Esophagus squamous epithelium (tissue), 5 donors: ENCODE measurements at regions not wholly inside any gene's neighbourhood (a gene's known extent, or its start where the extent isn't known, plus 50 kb on each side); places are given as distances from the start of the nearest gene placed in this dataset.

Experiments used
- DNase-seq: peaks from one replicate; lab custom pipeline; 2025; lab: John Stamatoyannopoulos, UW
- H3K27ac ChIP-seq, 4 donors: fragments of 200-600 bp; sonication (generic); one replicate each; pipeline ENCODE4 v1.5.1; 2016 to 2019; ENCODE audit warnings: mild to moderate bottlenecking in 1 of 4
- H3K27me3 ChIP-seq, 4 donors: fragments of 200-600 bp; sonication (generic); 1 replicate in 3 of 4; 2 replicates in 1 of 4; pipeline versions ENCODE4 v1.5.1 to v1.6.0; 2017 to 2021; ENCODE audit warnings: antibody characterized with exemption in 1 of 4
- H3K36me3 ChIP-seq, 3 donors: fragments of 200-600 bp; sonication (generic); one replicate each; pipeline ENCODE4 v1.5.1; 2016 to 2019
- H3K4me1 ChIP-seq, 3 donors: fragments of 200-600 bp; sonication (generic); one replicate each; pipeline ENCODE4 v1.5.1; 2017 to 2019
- H3K4me3 ChIP-seq, 4 donors: fragments of 200-600 bp; sonication (generic); 1 replicate in 3 of 4; 2 replicates in 1 of 4; pipeline ENCODE4 v1.5.1; 2016 to 2019; ENCODE audit warnings: mild to moderate bottlenecking in 2 of 4, moderate library complexity in 1 of 4
- H3K9me3 ChIP-seq, 3 donors: fragments of 200-600 bp; sonication (generic); one replicate each; pipeline ENCODE4 v1.5.1; 2016 to 2019
- CTCF ChIP-seq, 6 experiments: fragments of 450-650 bp in 4 of 6; fragments of 200-600 bp in 2 of 6; sonication (generic) in 2 of 6; IDR thresholded peaks; one replicate each; pipeline ENCODE4 v1.5.1; 2016 to 2019; ENCODE audit warnings: antibody characterized with exemption in 6 of 6, mild to moderate bottlenecking in 4 of 6, moderate library complexity in 4 of 6
- POLR2A ChIP-seq, 4 donors: fragments of 450-650 bp; IDR thresholded peaks; one replicate each; pipeline ENCODE4 v1.6.1; 2017; ENCODE audit warnings: antibody characterized with exemption in 4 of 4, mild to moderate bottlenecking in 4 of 4, moderate library complexity in 3 of 4
- WGBS, 2 donors: methylation state at CpG; one replicate each; pipeline ENCODE4 v1.1.5; 2018; 5-methylcytosine and 5-hydroxymethylcytosine counted together
- intact Hi-C: fragments of 100-400 bp; cut with DNase I; formaldehyde crosslinking; loops from one replicate; pipeline ENCODE4 v1.15.0; 2022
- donor health status: DM: yes; HTN: yes; CAD: no.

- Histone ChIP-seq H3K4me1 (no peaks in the 10 kb centered on the region), H3K27me3 (peaks cover 0 to 14% (median 0%) of the 10 kb centered on the region in 4 donors), H3K9me3 (no peaks in the 10 kb centered on the region), H3K36me3 (no peaks in the 10 kb centered on the region), H3K4me3 (no peak overlapping the region), H3K27ac (no peak overlapping the region)
- 94 to 96% methylated on average over 25 to 35 of the region's 40 CpGs for WGBS, 2 donors
- no peak for DNase-seq
- TF ChIP-seq POLR2A (IDR thresholded peaks at IDR 0.05) (no peak), CTCF (IDR thresholded peaks at IDR 0.05) (no peak)
- intact Hi-C loops: no loop called here
Observed at GRCh38 chr21:35886887-35887286, 173.4 kb downstream of the SETD4 start.

GRCh38 chr21:35885942-35886541 lies 174.3 kb downstream of the SETD4 start:
- peaks cover 0 to 23% (median 0%) of the 10 kb centered on the region in 4 donors for H3K27me3 ChIP-seq
- H3K27ac ChIP-seq: no peak overlapping the region
- DNase-seq: no peak
- no peaks in the 10 kb centered on the region for H3K4me1 ChIP-seq
- no peaks in the 10 kb centered on the region for H3K9me3 ChIP-seq
- TF ChIP-seq CTCF (IDR thresholded peaks at IDR 0.05): no peak
- TF ChIP-seq POLR2A (IDR thresholded peaks at IDR 0.05): no peak
- WGBS, 2 donors: 81 to 86% methylated on average over 5 to 6 of the region's 7 CpGs
- H3K36me3 ChIP-seq: no peaks in the 10 kb centered on the region
- no peak overlapping the region for H3K4me3 ChIP-seq
- intact Hi-C loops: no loop called here

GRCh38 chr21:35882791-35883240 lies 177.5 kb downstream of the SETD4 start:
- H3K9me3 ChIP-seq: no peaks in the 10 kb centered on the region
- no peak for DNase-seq
- WGBS, 2 donors: 20 to 31% methylated on average over 9 to 10 of the region's 10 CpGs
- no peak overlapping the region for H3K27ac ChIP-seq
- intact Hi-C loops: no loop called here
- no peaks in the 10 kb centered on the region for H3K4me1 ChIP-seq
- TF ChIP-seq CTCF (IDR thresholded peaks at IDR 0.05) (no peak), POLR2A (IDR thresholded peaks at IDR 0.05) (no peak)
- peaks cover 0 to 36% (median 0%) of the 10 kb centered on the region in 4 donors for H3K27me3 ChIP-seq
- no peaks in the 10 kb centered on the region for H3K36me3 ChIP-seq
- no peak overlapping the region for H3K4me3 ChIP-seq

- no peak overlapping the region for H3K4me3 ChIP-seq
- peaks cover 0 to 4% (median 0%) of the 10 kb centered on the region in 3 donors for H3K9me3 ChIP-seq
- 19 to 26% methylated on average over 2 of the region's 2 CpGs for WGBS, 2 donors
- intact Hi-C loops: no loop called here
- no peak for DNase-seq
- no peaks in the 10 kb centered on the region for H3K36me3 ChIP-seq
- H3K4me1 ChIP-seq: peaks cover 0 to 8% (median 0%) of the 10 kb centered on the region in 3 donors
- H3K27ac ChIP-seq: no peak overlapping the region
- H3K27me3 ChIP-seq: peaks cover 0 to 35% (median 0%) of the 10 kb centered on the region in 4 donors
- TF ChIP-seq POLR2A (IDR thresholded peaks at IDR 0.05) (no peak), CTCF (IDR thresholded peaks at IDR 0.05) (no peak)
Observed at GRCh38 chr21:35873441-35873840, 186.9 kb downstream of the SETD4 start.

GRCh38 chr21:35871906-35872305 lies 188.4 kb downstream of the SETD4 start:
- Histone ChIP-seq H3K27me3 (peaks cover 0 to 32% (median 0%) of the 10 kb centered on the region in 4 donors), H3K36me3 (no peaks in the 10 kb centered on the region), H3K4me1 (peaks cover 0 to 8% (median 0%) of the 10 kb centered on the region in 3 donors), H3K9me3 (peaks cover 0 to 5% (median 0%) of the 10 kb centered on the region in 3 donors), H3K27ac (no peak overlapping the region), H3K4me3 (no peak overlapping the region)
- TF ChIP-seq POLR2A (IDR thresholded peaks at IDR 0.05) (no peak), CTCF (IDR thresholded peaks at IDR 0.05) (no peak)
- intact Hi-C loops: no loop called here
- DNase-seq: no peak
- 67 to 86% methylated on average over 2 of the region's 2 CpGs for WGBS, 2 donors
